SU-DHL-6 (cell line): ENCODE measurements at regions not wholly inside any gene's neighbourhood (a gene's known extent, or its start where the extent isn't known, plus 50 kb on each side); places are given as distances from the start of the nearest gene placed in this dataset.

Experiments
- CTCF ChIP-seq: fragments of 200-600 bp; sonication (generic); IDR thresholded peaks from one replicate; pipeline ENCODE4 v1.5.1; 2017; ENCODE audit warnings: antibody characterized with exemption, mild to moderate bottlenecking, low read length, moderate library complexity; ENCODE audit not compliant: insufficient read depth, poor library complexity, severe bottlenecking
- EZH2phosphoT487 ChIP-seq: fragments of 200-600 bp; sonication (generic), shearing (Covaris generic); conservative IDR thresholded peaks from 2 replicates; pipeline ENCODE4 v1.6.1; 2018; ENCODE audit warnings: mild to moderate bottlenecking, antibody characterized with exemption, low read length, moderate library complexity, mixed read lengths

GRCh38 chr4:100100985-100101384, 89.3 kb downstream of the DDIT4L start:
- no peak for TF ChIP-seq CTCF
- no peak for TF ChIP-seq EZH2phosphoT487
